ENCODE measurements at regions not wholly inside any gene's neighbourhood (a gene's known extent, or its start where the extent isn't known, plus 50 kb on each side); places are given as distances from the start of the nearest gene placed in this dataset.

GRCh38 chr6:126738641-126739040 is 379.8 kb upstream of the RSPO3 start:
- H3K4me1 ChIP-seq (ENCODE audit: low read depth): no peaks in the 10 kb centered on the region
- H3K36me3 ChIP-seq: no peaks in the 10 kb centered on the region
- no peaks in the 10 kb centered on the region for H3K9me3 ChIP-seq (ENCODE audit: low read depth)
- H3K4me3 ChIP-seq: no peak overlapping the region
- H3K27ac ChIP-seq: no peak overlapping the region
- TF ChIP-seq CTCF (IDR thresholded peaks at IDR 0.05; ENCODE audit: low read depth, low read length): no peak
- H3K27me3 ChIP-seq: no peaks in the 10 kb centered on the region
- DNase-seq (ENCODE audit: low read depth in 1 of 2, low spot score in 1 of 2): no peak

DNA sequence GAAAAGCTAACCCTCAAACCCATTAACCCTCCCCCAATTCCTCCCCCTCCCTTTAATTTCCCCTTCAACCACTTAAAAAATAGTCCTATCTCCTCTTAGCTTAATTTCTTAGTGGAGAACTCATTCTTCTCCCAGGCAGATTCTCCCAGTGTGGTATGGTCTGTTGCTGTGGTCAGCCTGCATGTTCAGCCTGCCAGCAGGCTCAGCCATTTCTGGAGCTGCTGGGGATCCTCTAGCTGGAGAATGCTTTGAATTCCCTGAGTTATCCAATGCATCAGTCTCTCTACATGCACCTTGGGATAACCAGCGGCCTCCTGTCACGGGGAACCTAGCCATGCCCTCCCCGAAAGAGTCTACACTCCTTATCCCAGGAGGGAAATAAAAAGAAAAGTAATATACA is 375.4 kb upstream of the RSPO3 start:
- TF ChIP-seq CTCF (IDR thresholded peaks at IDR 0.05; ENCODE audit: low read depth, low read length): no peak
- no peaks in the 10 kb centered on the region for H3K9me3 ChIP-seq (ENCODE audit: low read depth)
- no peaks in the 10 kb centered on the region for H3K36me3 ChIP-seq
- H3K27ac ChIP-seq: no peak overlapping the region
- no peaks in the 10 kb centered on the region for H3K27me3 ChIP-seq
- H3K4me3 ChIP-seq: no peak overlapping the region
- H3K4me1 ChIP-seq (ENCODE audit: low read depth): no peaks in the 10 kb centered on the region
- DNase-seq (ENCODE audit: low read depth in 1 of 2, low spot score in 1 of 2): no peak

- H3K4me3 ChIP-seq: no peak overlapping the region
- no peaks in the 10 kb centered on the region for H3K27me3 ChIP-seq
- H3K9me3 ChIP-seq (ENCODE audit: low read depth): no peaks in the 10 kb centered on the region
- H3K27ac ChIP-seq: no peak overlapping the region
- no peak for TF ChIP-seq CTCF (IDR thresholded peaks at IDR 0.05; ENCODE audit: low read depth, low read length)
- DNase-seq (ENCODE audit: low read depth in 1 of 2, low spot score in 1 of 2): no peak
- H3K36me3 ChIP-seq: no peaks in the 10 kb centered on the region
- no peaks in the 10 kb centered on the region for H3K4me1 ChIP-seq (ENCODE audit: low read depth)
Observed at GRCh38 chr6:126747728-126748540, 370.5 kb upstream of the RSPO3 start.

DNA sequence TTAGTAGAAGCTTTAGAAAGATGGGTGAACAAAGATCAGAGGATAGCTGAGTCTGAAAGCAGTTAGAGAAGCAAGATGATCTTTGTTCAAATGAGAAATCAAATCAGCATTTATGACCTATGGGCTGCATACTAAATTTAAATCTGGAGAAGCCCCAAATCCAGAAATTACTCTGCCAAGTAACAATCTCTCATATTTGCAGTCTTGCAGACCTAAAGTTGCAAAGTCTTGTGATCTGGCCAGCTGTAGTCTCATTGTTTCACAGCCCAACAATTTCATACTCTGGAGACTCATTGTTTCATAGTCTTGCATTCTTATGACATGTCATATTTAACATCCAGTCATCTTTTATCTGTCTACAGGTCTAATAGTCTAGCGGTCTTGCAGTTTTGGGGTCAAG is 364.9 kb upstream of the RSPO3 start:
- H3K36me3 ChIP-seq: no peaks in the 10 kb centered on the region
- DNase-seq (ENCODE audit: low read depth in 1 of 2, low spot score in 1 of 2): no peak
- H3K27me3 ChIP-seq: no peaks in the 10 kb centered on the region
- no peak overlapping the region for H3K4me3 ChIP-seq
- TF ChIP-seq CTCF (IDR thresholded peaks at IDR 0.05; ENCODE audit: low read depth, low read length): no peak
- no peak overlapping the region for H3K27ac ChIP-seq
- H3K4me1 ChIP-seq (ENCODE audit: low read depth): no peaks in the 10 kb centered on the region
- peaks cover 3% of the 10 kb centered on the region for H3K9me3 ChIP-seq (ENCODE audit: low read depth)

GRCh38 chr6:126761854-126762253 is 356.6 kb upstream of the RSPO3 start:
- H3K9me3 ChIP-seq (ENCODE audit: low read depth): peaks cover 3% of the 10 kb centered on the region
- no peak overlapping the region for H3K27ac ChIP-seq
- H3K4me1 ChIP-seq (ENCODE audit: low read depth): peaks cover 14% of the 10 kb centered on the region
- TF ChIP-seq CTCF (IDR thresholded peaks at IDR 0.05; ENCODE audit: low read depth, low read length): no peak
- no peaks in the 10 kb centered on the region for H3K27me3 ChIP-seq
- no peaks in the 10 kb centered on the region for H3K36me3 ChIP-seq
- H3K4me3 ChIP-seq: no peak overlapping the region
- DNase-seq (ENCODE audit: low read depth in 1 of 2, low spot score in 1 of 2): no peak

Measured in cardiac muscle cell (in vitro differentiated cells and primary cell).